Mammary epithelial cell (primary cell): ENCODE measurements at regions not wholly inside any gene's neighbourhood (a gene's known extent, or its start where the extent isn't known, plus 50 kb on each side); places are given as distances from the start of the nearest gene placed in this dataset.

Source experiments
- CTCF ChIP-seq, 2 donors: IDR thresholded peaks in 1 of 2; conservative IDR thresholded peaks in 1 of 2; 2 replicates each; pipeline ENCODE4 v1.5.1; 2011 to 2012; ENCODE audit warnings: inconsistent platforms in 2 of 2, low read length in 2 of 2, mild to moderate bottlenecking in 2 of 2, control low read depth in 1 of 2, low read depth in 1 of 2; ENCODE audit not compliant: insufficient read depth in 1 of 2; ENCODE audit errors: extremely low read depth in 1 of 2
- EZH2 ChIP-seq: IDR thresholded peaks from 2 replicates; pipeline ENCODE4 v1.6.1; 2012; ENCODE audit warnings: low read length, inconsistent platforms, borderline replicate concordance

- no peak for TF ChIP-seq EZH2
- TF ChIP-seq CTCF (conservative IDR thresholded peaks at IDR 0.05 in 1 of 2, IDR thresholded peaks at IDR 0.05 in 1 of 2; ENCODE audit: extremely low read depth in 1 of 2, insufficient read depth in 1 of 2, low read depth in 1 of 2, low read length in 2 of 2), result no peak
Measured at GRCh38 chr14:65223636-65224035, 121.3 kb upstream of the MAX start.
